IPS DF 6.9 (cell line): ENCODE measurements at regions not wholly inside any gene's neighbourhood (a gene's known extent, or its start where the extent isn't known, plus 50 kb on each side); places are given as distances from the start of the nearest gene placed in this dataset.

ENCODE experiments used
- DNase-seq: peaks from one replicate; pipeline ENCODE4 v3.0.0-alpha.2; 2013; ENCODE audit warnings: low read depth, low spot score
- H3K27ac ChIP-seq: one replicate; pipeline ENCODE4 v1.5.1; 2013; ENCODE audit warnings: low read length, control low read depth
- H3K27me3 ChIP-seq: 2 replicates; pipeline ENCODE4 v1.6.1; 2013; ENCODE audit warnings: mild to moderate bottlenecking, low read length; ENCODE audit not compliant: control insufficient read depth, insufficient read depth
- H3K36me3 ChIP-seq: 2 replicates; pipeline ENCODE4 v1.6.1; 2013; ENCODE audit warnings: low read length; ENCODE audit not compliant: control insufficient read depth, insufficient read depth
- H3K4me1 ChIP-seq: 2 replicates; pipeline ENCODE4 v1.6.1; 2013; ENCODE audit warnings: low read length; ENCODE audit not compliant: control insufficient read depth, insufficient read depth
- H3K4me3 ChIP-seq: 2 replicates; pipeline ENCODE4 v1.5.1; 2013; ENCODE audit warnings: mild to moderate bottlenecking, low read length
- H3K9me3 ChIP-seq: 2 replicates; pipeline ENCODE4 v1.6.1; 2013; ENCODE audit warnings: low read length, inconsistent platforms; ENCODE audit not compliant: control insufficient read depth, insufficient read depth
- WGBS: extraction: QIAGEN DNeasy Blood & Tissue Kit; methylation state at CpG from one replicate; pipeline ENCODE4 v1.1.7; 2013; ENCODE audit warnings: mixed read lengths, missing lambda C conversion rate; ENCODE audit not compliant: insufficient read length, insufficient coverage; 5-methylcytosine and 5-hydroxymethylcytosine counted together

DNA sequence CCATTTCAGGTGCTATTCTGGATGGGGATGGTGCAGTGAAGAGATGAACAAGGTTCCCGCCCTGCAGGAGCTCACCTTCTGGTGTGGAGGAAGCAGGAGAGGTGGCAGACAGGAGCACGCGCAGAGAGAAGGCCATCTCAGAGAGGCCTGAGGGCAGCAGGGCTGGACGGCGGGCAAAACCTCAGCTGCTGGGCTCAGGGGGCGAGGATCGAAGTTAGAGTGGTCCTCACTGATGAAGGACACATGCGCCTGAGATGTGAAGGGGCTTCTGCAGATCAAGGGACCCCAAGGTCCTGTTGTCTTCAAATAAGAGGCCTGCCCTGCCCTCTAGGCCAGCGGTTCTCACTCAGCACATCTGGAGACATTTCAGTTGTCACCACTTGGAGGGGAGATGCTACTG is 198.4 kb upstream of the PMEPA1 start:
- Histone ChIP-seq H3K4me3 (no peak overlapping the region), H3K27me3 (no peaks in the 10 kb centered on the region), H3K36me3 (no peaks in the 10 kb centered on the region), H3K27ac (no peak overlapping the region), H3K9me3 (no peaks in the 10 kb centered on the region), H3K4me1 (no peaks in the 10 kb centered on the region)
- no peak for DNase-seq
- WGBS, result no CpG with 5 or more reads among the region's 9 CpGs

DNA sequence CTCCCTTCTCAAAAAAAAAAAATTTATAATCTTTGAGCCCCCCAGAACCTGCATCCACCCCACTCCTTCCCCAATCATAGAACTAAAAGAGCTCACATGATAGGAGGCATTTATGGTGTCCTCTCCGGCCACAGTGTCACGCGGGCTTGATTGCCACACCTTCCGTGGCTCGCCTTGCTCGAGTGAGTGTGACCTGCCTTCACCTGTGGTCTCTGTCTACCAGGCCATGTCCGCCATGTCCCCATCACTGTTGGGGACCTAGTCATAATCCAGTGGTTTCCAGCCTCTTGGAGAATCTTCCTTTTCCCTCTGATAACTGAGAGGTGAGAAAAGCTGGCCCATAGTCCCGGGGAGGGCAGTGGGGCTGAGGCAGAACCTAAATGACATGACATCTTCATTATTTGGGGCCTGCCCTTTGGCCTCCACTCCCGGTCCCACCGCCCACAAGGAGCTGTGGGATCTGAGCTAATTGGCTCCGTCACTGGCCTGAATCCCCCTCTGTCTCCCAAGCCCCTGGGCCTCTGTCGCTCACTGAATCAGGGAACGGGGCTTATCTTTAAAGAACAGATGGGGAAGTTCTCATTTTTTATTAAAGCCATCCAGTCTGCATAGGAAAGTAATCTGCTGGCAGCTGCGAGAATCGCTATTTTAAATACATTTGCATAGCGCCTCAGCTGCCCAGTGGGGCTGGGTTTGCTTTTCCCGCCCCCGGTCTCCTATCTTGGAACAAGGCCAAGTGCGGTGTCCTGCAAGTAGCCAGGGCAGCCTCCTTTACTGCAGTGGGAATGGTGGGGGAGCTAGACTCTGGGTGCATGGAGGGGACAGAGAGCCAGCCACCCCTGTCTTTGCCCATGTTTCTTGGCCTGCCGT is 197.6 kb upstream of the PMEPA1 start:
- WGBS, result no CpG with 5 or more reads among the region's 20 CpGs
- H3K27ac ChIP-seq, result no peak overlapping the region
- no peak for DNase-seq
- no peaks in the 10 kb centered on the region for H3K27me3 ChIP-seq
- H3K36me3 ChIP-seq, result no peaks in the 10 kb centered on the region
- H3K4me3 ChIP-seq, result no peak overlapping the region
- no peaks in the 10 kb centered on the region for H3K4me1 ChIP-seq
- no peaks in the 10 kb centered on the region for H3K9me3 ChIP-seq

DNA sequence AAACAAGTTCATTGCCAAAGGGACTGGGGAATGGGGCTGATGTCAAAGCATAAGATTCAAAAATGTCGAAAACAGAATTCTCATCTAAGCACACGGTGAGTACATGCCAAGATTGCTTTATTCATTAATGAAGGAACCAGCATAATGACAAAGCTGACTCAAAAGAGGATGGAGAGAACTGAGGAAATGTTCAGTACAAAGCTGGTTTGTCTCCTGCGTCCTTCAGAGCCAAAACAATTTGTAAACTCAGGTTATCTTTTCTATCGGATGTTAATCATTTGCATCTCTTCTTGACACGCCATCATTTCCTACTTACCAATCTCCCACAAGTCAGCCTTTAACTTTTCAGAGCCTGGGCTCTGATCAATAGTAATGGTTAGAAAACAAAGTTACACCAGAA is 195.6 kb upstream of the PMEPA1 start:
- Histone ChIP-seq H3K27ac (no peak overlapping the region), H3K4me1 (no peaks in the 10 kb centered on the region; the same call in 1 of the 2 replicates), H3K36me3 (no peaks in the 10 kb centered on the region), H3K4me3 (no peak overlapping the region), H3K27me3 (no peaks in the 10 kb centered on the region), H3K9me3 (no peaks in the 10 kb centered on the region)
- 100% methylated on average over 2 of the region's 5 CpGs for WGBS
- DNase-seq, result no peak

DNA sequence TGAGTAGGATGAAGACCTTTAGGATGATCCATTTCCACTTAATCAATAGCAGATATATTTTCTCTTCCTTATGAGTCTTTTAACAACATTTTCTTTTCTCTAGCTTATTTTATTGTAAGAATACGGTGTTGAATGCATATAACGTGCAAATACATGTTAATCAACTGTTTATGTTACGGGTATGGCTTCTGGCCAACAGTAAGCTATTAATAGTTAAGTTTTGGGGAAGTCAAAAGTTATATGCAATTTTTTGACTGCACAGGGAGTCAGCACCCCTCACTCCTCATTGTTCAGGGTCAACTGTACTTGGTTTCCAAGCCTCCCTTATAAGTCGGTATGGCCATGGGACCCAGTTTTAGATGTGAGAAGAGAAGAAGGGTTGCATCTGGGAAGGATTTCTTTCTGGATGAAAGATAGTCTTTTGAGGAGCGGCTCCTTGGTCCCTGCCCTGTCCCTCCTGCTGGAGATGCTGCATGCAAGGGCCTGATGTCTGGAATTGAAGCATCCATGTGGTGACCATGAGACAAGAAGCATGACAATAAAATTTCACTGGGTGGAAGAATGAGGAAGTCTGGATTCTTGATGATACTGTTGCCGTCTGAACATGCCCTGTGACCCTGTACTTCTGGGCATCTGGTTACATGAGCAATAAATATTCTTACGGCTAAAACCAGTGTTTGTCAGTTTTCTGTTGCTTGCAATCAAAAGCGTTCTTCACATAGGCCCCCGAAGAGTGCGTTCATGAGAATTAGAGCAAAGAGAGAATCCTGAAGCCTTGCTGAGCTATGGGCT is 194.7 kb upstream of the PMEPA1 start:
- no peak for DNase-seq
- Histone ChIP-seq H3K9me3 (no peaks in the 10 kb centered on the region), H3K4me3 (no peak overlapping the region), H3K36me3 (no peaks in the 10 kb centered on the region), H3K27me3 (no peaks in the 10 kb centered on the region), H3K4me1 (no peaks in the 10 kb centered on the region; the same call in 1 of the 2 replicates), H3K27ac (no peak overlapping the region)
- no CpG with 5 or more reads among the region's 10 CpGs for WGBS

DNA sequence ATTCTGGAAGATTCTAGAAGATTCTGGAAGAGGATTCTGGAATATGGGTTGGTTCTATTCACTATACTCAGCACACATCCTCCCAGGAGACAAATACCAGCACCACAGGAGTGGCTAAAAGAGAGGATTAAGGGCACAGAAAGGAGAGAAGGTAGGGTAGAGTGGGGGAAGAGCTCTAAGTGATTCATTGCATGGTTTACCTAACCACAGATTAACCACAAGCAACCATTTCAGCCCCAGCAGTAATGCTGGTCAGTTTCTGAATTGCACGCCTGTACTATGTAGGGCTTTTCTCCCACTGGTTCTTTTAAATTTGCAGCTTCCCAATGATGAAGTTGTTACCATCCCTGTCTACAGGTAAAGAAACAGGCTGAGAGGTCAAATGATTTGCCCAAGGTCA is 192.7 kb upstream of the PMEPA1 start:
- Histone ChIP-seq H3K36me3 (no peaks in the 10 kb centered on the region), H3K4me1 (no peaks in the 10 kb centered on the region; the same call in 1 of the 2 replicates), H3K9me3 (no peaks in the 10 kb centered on the region), H3K4me3 (no peak overlapping the region), H3K27me3 (no peaks in the 10 kb centered on the region), H3K27ac (no peak overlapping the region)
- no peak for DNase-seq
- no CpG with 5 or more reads among the region's 1 CpG for WGBS

DNA sequence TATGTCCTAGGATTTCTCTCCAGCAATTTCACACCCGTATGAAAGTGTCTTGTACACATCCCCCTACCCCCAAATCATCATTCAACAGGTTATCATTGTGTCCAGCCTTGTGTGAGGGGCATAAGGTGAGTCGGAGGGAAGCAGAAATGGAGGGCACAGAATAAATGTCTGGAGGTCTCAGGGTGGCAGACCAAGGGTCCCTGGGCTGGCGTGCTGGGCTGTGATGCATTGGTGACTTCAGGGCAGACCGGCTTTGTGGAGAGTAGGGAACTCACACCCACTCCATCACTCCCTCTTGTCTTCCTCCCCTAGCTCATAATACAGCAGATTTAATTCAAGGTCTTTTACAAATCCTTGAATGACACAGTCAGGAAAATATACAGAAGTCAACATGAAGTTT is 191.7 kb upstream of the PMEPA1 start:
- Histone ChIP-seq H3K4me3 (no peak overlapping the region), H3K27ac (no peak overlapping the region), H3K36me3 (no peaks in the 10 kb centered on the region), H3K4me1 (no peaks in the 10 kb centered on the region; the same call in 1 of the 2 replicates), H3K27me3 (no peaks in the 10 kb centered on the region), H3K9me3 (no peaks in the 10 kb centered on the region)
- no peak for DNase-seq
- WGBS, result no CpG with 5 or more reads among the region's 4 CpGs

DNA sequence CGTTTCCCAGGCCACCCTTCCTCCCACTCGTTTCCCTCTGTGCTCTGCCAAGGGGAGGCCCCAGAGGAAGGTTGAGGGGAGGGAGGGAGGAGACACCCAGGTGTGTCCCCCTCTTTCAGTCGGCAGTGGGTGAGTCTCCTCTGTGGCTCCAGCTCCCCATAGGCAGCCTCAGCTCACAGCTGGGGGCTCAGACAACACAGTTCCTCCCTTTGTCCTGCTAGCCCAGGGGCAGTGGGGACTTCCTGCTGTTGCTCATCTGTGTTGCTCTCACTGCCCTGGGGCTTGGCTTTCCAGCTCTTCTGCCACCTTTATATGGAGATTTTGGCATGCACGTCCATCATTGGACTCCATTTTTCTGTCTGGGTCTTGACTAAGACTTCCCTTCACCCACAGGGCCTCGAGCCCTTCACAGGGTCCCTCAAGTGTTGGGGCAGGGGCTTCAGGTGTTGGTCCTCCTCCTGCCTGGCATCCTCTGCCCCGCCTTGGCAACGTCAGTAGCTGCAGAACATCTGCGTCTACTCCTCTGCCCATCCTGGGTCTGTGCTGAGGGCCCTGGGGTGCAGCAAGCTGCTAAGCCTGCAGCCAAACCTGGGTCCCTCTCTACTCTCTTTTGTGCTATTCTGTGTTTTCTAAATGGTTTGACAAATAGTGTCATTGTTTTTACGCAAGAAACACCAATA is 190.6 kb upstream of the PMEPA1 start:
- DNase-seq, result no peak
- Histone ChIP-seq H3K27me3 (no peaks in the 10 kb centered on the region), H3K27ac (no peak overlapping the region), H3K4me1 (no peaks in the 10 kb centered on the region; the same call in 1 of the 2 replicates), H3K4me3 (no peak overlapping the region), H3K9me3 (no peaks in the 10 kb centered on the region), H3K36me3 (no peaks in the 10 kb centered on the region)
- WGBS, result no CpG with 5 or more reads among the region's 9 CpGs

DNA sequence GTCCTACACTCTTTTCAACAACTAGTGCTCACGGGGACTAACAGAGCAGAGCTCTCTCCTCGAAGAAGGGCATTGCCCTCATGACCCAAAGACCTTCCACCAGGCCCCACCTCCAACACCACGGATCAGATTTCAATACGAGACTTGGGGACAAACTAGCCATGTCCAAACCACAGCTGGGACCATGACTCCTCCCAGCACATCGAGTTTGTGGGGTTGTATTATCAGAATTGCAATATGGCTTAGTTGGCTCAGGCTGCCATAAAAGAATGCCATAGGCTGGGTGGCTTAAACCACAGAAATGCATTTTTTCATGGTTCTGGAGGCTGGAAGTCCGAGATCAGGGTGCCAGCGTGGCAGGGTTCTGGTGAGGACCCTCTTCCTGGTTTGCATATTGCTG is 189.7 kb upstream of the PMEPA1 start:
- no peak overlapping the region for H3K27ac ChIP-seq
- H3K27me3 ChIP-seq, result no peaks in the 10 kb centered on the region
- no peak for DNase-seq
- H3K9me3 ChIP-seq, result no peaks in the 10 kb centered on the region
- no peaks in the 10 kb centered on the region; the same call in 1 of the 2 replicates for H3K4me1 ChIP-seq
- no CpG with 5 or more reads among the region's 7 CpGs for WGBS
- no peaks in the 10 kb centered on the region for H3K36me3 ChIP-seq
- no peak overlapping the region for H3K4me3 ChIP-seq

DNA sequence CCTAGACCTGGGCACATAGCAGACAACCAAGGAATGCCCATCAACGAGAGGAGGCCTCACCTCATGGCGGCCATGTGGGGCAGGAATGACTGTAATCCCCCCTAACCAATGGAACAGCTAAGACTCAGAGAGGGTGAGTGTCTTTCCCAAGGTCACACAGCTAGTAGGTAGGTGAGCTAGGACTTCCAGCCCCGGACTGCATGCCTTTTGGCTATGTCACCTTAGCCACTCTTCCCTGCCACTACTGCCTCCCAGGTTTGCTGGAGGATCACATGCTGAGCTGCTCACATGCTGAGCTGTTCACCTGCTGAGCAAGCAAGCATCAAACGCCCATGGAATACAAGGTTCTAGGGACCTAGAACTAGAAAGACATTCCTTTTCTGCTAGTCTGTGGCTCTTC is 188.5 kb upstream of the PMEPA1 start:
- WGBS, result no CpG with 5 or more reads among the region's 4 CpGs
- no peak for DNase-seq
- Histone ChIP-seq H3K4me3 (no peak overlapping the region), H3K27me3 (no peaks in the 10 kb centered on the region), H3K27ac (no peak overlapping the region), H3K4me1 (no peaks in the 10 kb centered on the region; the same call in 1 of the 2 replicates), H3K9me3 (no peaks in the 10 kb centered on the region), H3K36me3 (no peaks in the 10 kb centered on the region)

DNA sequence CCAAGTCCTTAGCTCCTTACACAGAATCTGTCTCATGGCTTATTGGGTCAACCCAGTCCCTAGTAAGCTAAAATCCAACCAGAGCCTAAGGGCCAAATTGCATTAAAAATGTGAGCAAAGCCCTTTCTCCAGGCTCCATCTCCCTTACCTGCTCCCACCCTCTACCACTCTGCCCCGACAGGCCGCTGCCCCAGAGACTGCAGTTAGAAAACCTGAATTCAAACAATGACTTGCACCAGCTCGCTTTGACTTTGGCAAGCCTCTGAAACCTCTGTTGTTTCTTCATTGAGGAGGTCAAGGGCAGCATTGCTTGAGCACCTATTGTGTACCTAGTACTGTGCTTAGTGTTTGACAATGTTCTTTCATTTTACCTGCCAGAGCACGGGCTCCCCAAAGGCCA is 188.1 kb upstream of the PMEPA1 start:
- Histone ChIP-seq H3K9me3 (no peaks in the 10 kb centered on the region), H3K4me1 (no peaks in the 10 kb centered on the region; the same call in 1 of the 2 replicates), H3K4me3 (no peak overlapping the region), H3K36me3 (no peaks in the 10 kb centered on the region), H3K27ac (no peak overlapping the region), H3K27me3 (no peaks in the 10 kb centered on the region)
- WGBS, result no CpG with 5 or more reads among the region's 4 CpGs
- DNase-seq, result no peak
